ENCODE measurements at regions not wholly inside any gene's neighbourhood (a gene's known extent, or its start where the extent isn't known, plus 50 kb on each side); places are given as distances from the start of the nearest gene placed in this dataset.

GRCh38 chr3:197356741-197357140 is 58.3 kb upstream of the DLG1 start:
- Histone ChIP-seq H3K9ac (ENCODE audit: extremely low read depth, low read length, poor library complexity, severe bottlenecking) (no peak overlapping the region), H3K36me3 (ENCODE audit: control insufficient read depth, insufficient read depth, low read length) (no peaks in the 10 kb centered on the region), H3K27ac (ENCODE audit: low read depth, low read length) (no peak overlapping the region), H3K27me3 (ENCODE audit: control insufficient read depth, insufficient read depth, low read length, poor library complexity, severe bottlenecking) (no peaks in the 10 kb centered on the region), H3K4me3 (ENCODE audit: low read length) (no peak overlapping the region), H3K9me3 (ENCODE audit: control insufficient read depth, low read length) (peaks cover 27% of the 10 kb centered on the region), H3K4me1 (ENCODE audit: control insufficient read depth, insufficient read depth, low read length) (peaks cover 14% of the 10 kb centered on the region)
- no peak for TF ChIP-seq CTCF (conservative IDR thresholded peaks at IDR 0.05)
- 93 to 96% methylated on average over 4 to 5 of the region's 5 CpGs for WGBS, 2 experiments (ENCODE audit: insufficient coverage in 1 of 2, insufficient read length in 1 of 2)
- Mint-ChIP-seq H3K27me3 (ENCODE audit: insufficient read depth) (no peaks in the 10 kb centered on the region), H3K36me3 (ENCODE audit: low read depth) (peaks cover 13% of the 10 kb centered on the region), H3K4me1 (peaks cover 28% of the 10 kb centered on the region), H3K27ac (no peak overlapping the region), H3K4me3 (no peak overlapping the region), H3K9me3 (peaks cover 31% of the 10 kb centered on the region)
- DNase-seq = no peak

GRCh38 chr3:197356275-197356674 is 57.9 kb upstream of the DLG1 start:
- Mint-ChIP-seq H3K27me3 (ENCODE audit: insufficient read depth) (no peaks in the 10 kb centered on the region), H3K4me1 (peaks cover 28% of the 10 kb centered on the region), H3K4me3 (no peak overlapping the region), H3K36me3 (ENCODE audit: low read depth) (peaks cover 12% of the 10 kb centered on the region), H3K27ac (no peak overlapping the region), H3K9me3 (peaks cover 29% of the 10 kb centered on the region)
- Histone ChIP-seq H3K4me3 (ENCODE audit: low read length) (no peak overlapping the region), H3K9ac (ENCODE audit: extremely low read depth, low read length, poor library complexity, severe bottlenecking) (no peak overlapping the region), H3K36me3 (ENCODE audit: control insufficient read depth, insufficient read depth, low read length) (no peaks in the 10 kb centered on the region), H3K4me1 (ENCODE audit: control insufficient read depth, insufficient read depth, low read length) (peaks cover 14% of the 10 kb centered on the region), H3K27ac (ENCODE audit: low read depth, low read length) (no peak overlapping the region), H3K9me3 (ENCODE audit: control insufficient read depth, low read length) (peaks cover 24% of the 10 kb centered on the region), H3K27me3 (ENCODE audit: control insufficient read depth, insufficient read depth, low read length, poor library complexity, severe bottlenecking) (no peaks in the 10 kb centered on the region)
- WGBS, 2 experiments (ENCODE audit: insufficient coverage in 1 of 2, insufficient read length in 1 of 2) = 89 to 97% methylated on average over 7 to 14 of the region's 14 CpGs
- no peak for TF ChIP-seq CTCF (conservative IDR thresholded peaks at IDR 0.05)
- no peak for DNase-seq

- no peak overlapping the region for H3K9ac ChIP-seq (ENCODE audit: extremely low read depth, low read length, poor library complexity, severe bottlenecking)
- H3K4me1 Mint-ChIP-seq = peaks cover 28% of the 10 kb centered on the region
- H3K9me3 Mint-ChIP-seq = peaks cover 24% of the 10 kb centered on the region
- TF ChIP-seq CTCF (conservative IDR thresholded peaks at IDR 0.05) = no peak
- no peaks in the 10 kb centered on the region for H3K27me3 Mint-ChIP-seq (ENCODE audit: insufficient read depth)
- peaks cover 8% of the 10 kb centered on the region for H3K36me3 Mint-ChIP-seq (ENCODE audit: low read depth)
- no peak overlapping the region for H3K27ac ChIP-seq (ENCODE audit: low read depth, low read length)
- WGBS, 2 experiments (ENCODE audit: insufficient coverage in 1 of 2, insufficient read length in 1 of 2) = 88 to 100% methylated on average over 1 of the region's 1 CpG
- peaks cover 14% of the 10 kb centered on the region for H3K4me1 ChIP-seq (ENCODE audit: control insufficient read depth, insufficient read depth, low read length)
- H3K27me3 ChIP-seq (ENCODE audit: control insufficient read depth, insufficient read depth, low read length, poor library complexity, severe bottlenecking) = no peaks in the 10 kb centered on the region
- H3K36me3 ChIP-seq (ENCODE audit: control insufficient read depth, insufficient read depth, low read length) = no peaks in the 10 kb centered on the region
- peak overlapping the region; percentile 12 for H3K4me3 ChIP-seq (ENCODE audit: low read length)
- no peak for DNase-seq
- H3K9me3 ChIP-seq (ENCODE audit: control insufficient read depth, low read length) = peaks cover 19% of the 10 kb centered on the region
- no peak overlapping the region for H3K27ac Mint-ChIP-seq
- H3K4me3 Mint-ChIP-seq = no peak overlapping the region
Observed at GRCh38 chr3:197355713-197356112, 57.3 kb upstream of the DLG1 start.
